ENCODE measurements at regions not wholly inside any gene's neighbourhood (a gene's known extent, or its start where the extent isn't known, plus 50 kb on each side); places are given as distances from the start of the nearest gene placed in this dataset.

GRCh38 chr12:115233891-115234543 is 550.0 kb upstream of the TBX3 start:
- ATAC-seq (ENCODE audit: low FRiP score): no peak
- TF ChIP-seq CTCF (IDR thresholded peaks at IDR 0.05): no peak
- no peak for DNase-seq (ENCODE audit: low spot score)

GRCh38 chr12:115232455-115233156 is 548.6 kb upstream of the TBX3 start:
- no peak for TF ChIP-seq CTCF (IDR thresholded peaks at IDR 0.05)
- ATAC-seq (ENCODE audit: low FRiP score) (no peak), DNase-seq (ENCODE audit: low spot score) (no peak)

GRCh38 chr12:115230606-115231005 is 546.6 kb upstream of the TBX3 start:
- no peak for ATAC-seq (ENCODE audit: low FRiP score)
- DNase-seq (ENCODE audit: low spot score): no peak
- TF ChIP-seq CTCF (IDR thresholded peaks at IDR 0.05): no peak

- ATAC-seq (ENCODE audit: low FRiP score) (no peak), DNase-seq (ENCODE audit: low spot score) (no peak)
- TF ChIP-seq CTCF (IDR thresholded peaks at IDR 0.05): no peak
These were observed 545.5 kb upstream of the TBX3 start for GRCh38 chr12:115229517-115229916.

GRCh38 chr12:115228434-115228833 is 544.5 kb upstream of the TBX3 start:
- DNase-seq (ENCODE audit: low spot score) (no peak), ATAC-seq (ENCODE audit: low FRiP score) (no peak)
- no peak for TF ChIP-seq CTCF (IDR thresholded peaks at IDR 0.05)

- DNase-seq (ENCODE audit: low spot score): no peak
- ATAC-seq (ENCODE audit: low FRiP score): peak; percentile 74
- TF ChIP-seq CTCF (IDR thresholded peaks at IDR 0.05): no peak
These were observed 543.2 kb upstream of the TBX3 start for GRCh38 chr12:115227137-115227615.

GRCh38 chr12:115225845-115226244 is 541.9 kb upstream of the TBX3 start:
- DNase-seq (ENCODE audit: low spot score) (no peak), ATAC-seq (ENCODE audit: low FRiP score) (no peak)
- TF ChIP-seq CTCF (IDR thresholded peaks at IDR 0.05): no peak

All from omental fat pad (tissue), 3 donors.